CD4-positive, alpha-beta T cell treated with Interleukin-6 for 4 hours (primary cell): ENCODE measurements at regions not wholly inside any gene's neighbourhood (a gene's known extent, or its start where the extent isn't known, plus 50 kb on each side); places are given as distances from the start of the nearest gene placed in this dataset.
"Not testable (repeated sequence)": the region's sequence is repeated elsewhere in the genome, so short reads cannot be mapped to it uniquely, and the experiment has no call there.

Source experiments
- DNase-seq: peaks from one replicate; pipeline ENCODE4 v3.0.0-alpha.2; 2020; ENCODE audit warnings: mixed read lengths

- DNase-seq, result no peak
Measured at GRCh38 chr1:199815947-199816346, 211.6 kb upstream of the NR5A2 start.

GRCh38 chr1:199817266-199817665 lies 210.2 kb upstream of the NR5A2 start:
- no peak for DNase-seq

- DNase-seq, result no peak
Measured at GRCh38 chr1:199821029-199821779, 206.3 kb upstream of the NR5A2 start.

GRCh38 chr1:199832451-199832850 lies 195.1 kb upstream of the NR5A2 start:
- DNase-seq, result no peak

GRCh38 chr1:199834711-199835110 lies 192.8 kb upstream of the NR5A2 start:
- DNase-seq, result no peak

GRCh38 chr1:199836430-199836829 lies 191.1 kb upstream of the NR5A2 start:
- no peak for DNase-seq

GRCh38 chr1:199837321-199837720 lies 190.2 kb upstream of the NR5A2 start:
- no peak for DNase-seq

- DNase-seq, result not testable (repeated sequence)
Measured at GRCh38 chr1:199839608-199840007, 187.9 kb upstream of the NR5A2 start.

GRCh38 chr1:199843096-199843495 lies 184.4 kb upstream of the NR5A2 start:
- not testable (repeated sequence) for DNase-seq

- DNase-seq, result no peak
Measured at GRCh38 chr1:199843861-199844260, 183.6 kb upstream of the NR5A2 start.

GRCh38 chr1:199847021-199847420 lies 180.5 kb upstream of the NR5A2 start:
- DNase-seq, result no peak

GRCh38 chr1:199851439-199852140 lies 175.9 kb upstream of the NR5A2 start:
- DNase-seq, result no peak

GRCh38 chr1:199854686-199855321 lies 172.7 kb upstream of the NR5A2 start:
- DNase-seq, result no peak

GRCh38 chr1:199855580-199855979 lies 171.9 kb upstream of the NR5A2 start:
- DNase-seq, result no peak

GRCh38 chr1:199856216-199856780 lies 171.2 kb upstream of the NR5A2 start:
- DNase-seq, result no peak

- DNase-seq, result no peak
Measured at GRCh38 chr1:199857108-199857507, 170.4 kb upstream of the NR5A2 start.

- DNase-seq, result no peak
Measured at GRCh38 chr1:199857516-199857915, 170.0 kb upstream of the NR5A2 start.

GRCh38 chr1:199858171-199858570 lies 169.3 kb upstream of the NR5A2 start:
- no peak for DNase-seq

GRCh38 chr1:199858856-199859255 lies 168.7 kb upstream of the NR5A2 start:
- DNase-seq, result no peak

GRCh38 chr1:199859491-199859933 lies 168.0 kb upstream of the NR5A2 start:
- no peak for DNase-seq

GRCh38 chr1:199861020-199861795 lies 166.3 kb upstream of the NR5A2 start:
- DNase-seq, result no peak

- DNase-seq, result no peak
Measured at GRCh38 chr1:199862047-199862446, 165.5 kb upstream of the NR5A2 start.

- no peak for DNase-seq
Measured at GRCh38 chr1:199866210-199866617, 161.3 kb upstream of the NR5A2 start.
